ENCODE measurements at regions not wholly inside any gene's neighbourhood (a gene's known extent, or its start where the extent isn't known, plus 50 kb on each side); places are given as distances from the start of the nearest gene placed in this dataset.

DNA sequence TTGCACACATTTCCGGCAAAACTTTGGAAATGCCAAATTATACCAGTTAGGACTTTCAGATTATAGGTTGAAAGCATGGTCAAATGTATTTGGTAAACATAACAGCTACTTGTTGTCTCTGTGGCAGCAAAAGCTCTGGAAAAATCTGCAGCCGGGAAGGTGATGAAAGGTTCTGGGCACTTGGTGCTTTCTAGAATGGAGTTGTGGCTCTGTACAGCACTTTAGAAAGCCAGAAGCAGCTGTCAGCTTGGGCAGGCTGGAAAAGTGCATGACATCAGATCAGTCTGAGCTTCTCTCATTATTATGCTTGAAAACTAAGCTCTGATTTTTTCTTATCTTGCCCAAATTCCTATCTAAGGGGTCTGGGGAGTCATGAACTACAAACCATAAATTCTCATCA lies 118.6 kb upstream of the MAST4 start:
- no TSS peak for BruUV-seq (replicated peaks)
- H2AFZ ChIP-seq (ENCODE audit: low read length): no peak overlapping the region
- ChIA-PET CTCF (ENCODE audit: unreplicated experiment) (no interaction called here), POLR2A (interaction anchor here (0.5 kb wide), 1 partner anchor 68 kb away, joined by 3 read pairs; no protein-coding TSS in a partner anchor)
- H3K9me3 ChIP-seq (ENCODE audit: low read length): no peaks in the 10 kb centered on the region
- no peak for DNase-seq (ENCODE audit: low spot score)
- TF ChIP-seq EZH2phosphoT487 (IDR thresholded peaks at IDR 0.05; ENCODE audit: borderline replicate concordance, low read depth, low read length): no peak
- TF ChIP-seq, protein P1, sequence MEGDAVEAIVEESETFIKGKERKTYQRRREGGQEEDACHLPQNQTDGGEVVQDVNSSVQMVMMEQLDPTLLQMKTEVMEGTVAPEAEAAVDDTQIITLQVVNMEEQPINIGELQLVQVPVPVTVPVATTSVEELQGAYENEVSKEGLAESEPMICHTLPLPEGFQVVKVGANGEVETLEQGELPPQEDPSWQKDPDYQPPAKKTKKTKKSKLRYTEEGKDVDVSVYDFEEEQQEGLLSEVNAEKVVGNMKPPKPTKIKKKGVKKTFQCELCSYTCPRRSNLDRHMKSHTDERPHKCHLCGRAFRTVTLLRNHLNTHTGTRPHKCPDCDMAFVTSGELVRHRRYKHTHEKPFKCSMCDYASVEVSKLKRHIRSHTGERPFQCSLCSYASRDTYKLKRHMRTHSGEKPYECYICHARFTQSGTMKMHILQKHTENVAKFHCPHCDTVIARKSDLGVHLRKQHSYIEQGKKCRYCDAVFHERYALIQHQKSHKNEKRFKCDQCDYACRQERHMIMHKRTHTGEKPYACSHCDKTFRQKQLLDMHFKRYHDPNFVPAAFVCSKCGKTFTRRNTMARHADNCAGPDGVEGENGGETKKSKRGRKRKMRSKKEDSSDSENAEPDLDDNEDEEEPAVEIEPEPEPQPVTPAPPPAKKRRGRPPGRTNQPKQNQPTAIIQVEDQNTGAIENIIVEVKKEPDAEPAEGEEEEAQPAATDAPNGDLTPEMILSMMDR (conservative IDR thresholded peaks at IDR 0.05; ENCODE audit: low read length): no peak
- no peaks in the 10 kb centered on the region for H3K9me2 ChIP-seq (ENCODE audit: insufficient read depth, low read length)
- no peak overlapping the region for H3K4me3 ChIP-seq (ENCODE audit: low read depth, low read length, poor library complexity, severe bottlenecking)
- H4K20me1 ChIP-seq (ENCODE audit: insufficient read depth, low read length): no peaks in the 10 kb centered on the region
- no peak overlapping the region for H3K27ac ChIP-seq (ENCODE audit: low read depth, low read length, poor library complexity, severe bottlenecking)
- intact Hi-C loops (cut with micrococcal nuclease; ENCODE audit: unreplicated experiment): loop anchor here (10.0 kb wide), 1 partner anchor 267 kb away; no protein-coding TSS in a partner anchor
- H3K79me2 ChIP-seq (ENCODE audit: insufficient read depth, low read depth, low read length): no peaks in the 10 kb centered on the region
- no peaks in the 10 kb centered on the region for H3K4me1 ChIP-seq (ENCODE audit: insufficient read depth, low read length, poor library complexity, severe bottlenecking)
- no peak overlapping the region for H3K4me2 ChIP-seq (ENCODE audit: low read length)
- no peaks in the 10 kb centered on the region for H3K36me3 ChIP-seq (ENCODE audit: insufficient read depth, low read length)

GRCh38 chr5:66494437-66494836 lies 101.8 kb upstream of the MAST4 start:
- Histone ChIP-seq H2AFZ (ENCODE audit: low read length) (no peak overlapping the region), H3K36me3 (ENCODE audit: insufficient read depth, low read length) (no peaks in the 10 kb centered on the region), H3K79me2 (ENCODE audit: insufficient read depth, low read depth, low read length) (no peaks in the 10 kb centered on the region), H3K9me2 (ENCODE audit: insufficient read depth, low read length) (no peaks in the 10 kb centered on the region), H3K27ac (ENCODE audit: low read depth, low read length, poor library complexity, severe bottlenecking) (no peak overlapping the region), H3K4me3 (ENCODE audit: low read depth, low read length, poor library complexity, severe bottlenecking) (no peak overlapping the region), H3K4me1 (ENCODE audit: insufficient read depth, low read length, poor library complexity, severe bottlenecking) (no peaks in the 10 kb centered on the region), H3K4me2 (ENCODE audit: low read length) (no peak overlapping the region), H4K20me1 (ENCODE audit: insufficient read depth, low read length) (no peaks in the 10 kb centered on the region), H3K9me3 (ENCODE audit: low read length) (no peaks in the 10 kb centered on the region)
- BruUV-seq (replicated peaks): no TSS peak
- TF ChIP-seq EZH2phosphoT487 (IDR thresholded peaks at IDR 0.05; ENCODE audit: borderline replicate concordance, low read depth, low read length): no peak
- TF ChIP-seq, protein P1 (conservative IDR thresholded peaks at IDR 0.05; ENCODE audit: low read length): peak; percentile 71
- POLR2A ChIA-PET: no interaction called here
- intact Hi-C loops (cut with micrococcal nuclease; ENCODE audit: unreplicated experiment): loop anchor here (10.0 kb wide), 1 partner anchor 190 kb away; no protein-coding TSS in a partner anchor
- DNase-seq (ENCODE audit: low spot score): no peak
- CTCF ChIA-PET (ENCODE audit: unreplicated experiment): no interaction called here

- intact Hi-C loops (cut with micrococcal nuclease; ENCODE audit: unreplicated experiment): loop anchor here (10.0 kb wide), 1 partner anchor 194 kb away; no protein-coding TSS in a partner anchor
- Histone ChIP-seq H3K9me3 (ENCODE audit: low read length) (no peaks in the 10 kb centered on the region), H3K79me2 (ENCODE audit: insufficient read depth, low read depth, low read length) (no peaks in the 10 kb centered on the region), H4K20me1 (ENCODE audit: insufficient read depth, low read length) (no peaks in the 10 kb centered on the region), H2AFZ (ENCODE audit: low read length) (no peak overlapping the region), H3K36me3 (ENCODE audit: insufficient read depth, low read length) (no peaks in the 10 kb centered on the region), H3K4me3 (ENCODE audit: low read depth, low read length, poor library complexity, severe bottlenecking) (no peak overlapping the region), H3K4me1 (ENCODE audit: insufficient read depth, low read length, poor library complexity, severe bottlenecking) (no peaks in the 10 kb centered on the region), H3K27ac (ENCODE audit: low read depth, low read length, poor library complexity, severe bottlenecking) (no peak overlapping the region), H3K4me2 (ENCODE audit: low read length) (no peak overlapping the region), H3K9me2 (ENCODE audit: insufficient read depth, low read length) (no peaks in the 10 kb centered on the region)
- CTCF ChIA-PET (ENCODE audit: unreplicated experiment): no interaction called here
- no TSS peak for BruUV-seq (replicated peaks)
- no peak for TF ChIP-seq EZH2phosphoT487 (IDR thresholded peaks at IDR 0.05; ENCODE audit: borderline replicate concordance, low read depth, low read length)
- TF ChIP-seq, protein P1 (conservative IDR thresholded peaks at IDR 0.05; ENCODE audit: low read length): peak; percentile 44
- POLR2A ChIA-PET: interaction anchor here (0.6 kb wide), 1 partner anchor 32 kb away, joined by 3 read pairs; no protein-coding TSS in a partner anchor
- DNase-seq (ENCODE audit: low spot score): no peak
These were observed 97.4 kb upstream of the MAST4 start for GRCh38 chr5:66498791-66499207.
